Activated CD4-positive, alpha-beta T cell treated with anti-CD3 and anti-CD28 coated beads, Interleukin-2, amount 10 ng/mL, durations not matched to agents 24 days and 14 days (primary cell): ENCODE measurements at regions not wholly inside any gene's neighbourhood (a gene's known extent, or its start where the extent isn't known, plus 50 kb on each side); places are given as distances from the start of the nearest gene placed in this dataset.

Source experiments
- DNase-seq: peaks from one replicate; pipeline ENCODE4 v3.0.0; 2022
- H3K27ac Mint-ChIP-seq: one replicate; pipeline ENCODE4 v1.8.0; 2022; ENCODE audit warnings: mild to moderate bottlenecking, mixed read lengths
- H3K27me3 Mint-ChIP-seq: one replicate; pipeline ENCODE4 v1.8.0; 2022; ENCODE audit warnings: mixed read lengths
- H3K36me3 Mint-ChIP-seq: one replicate; pipeline ENCODE4 v1.8.0; 2022; ENCODE audit warnings: low read depth, mild to moderate bottlenecking, mixed read lengths
- H3K4me1 Mint-ChIP-seq: one replicate; pipeline ENCODE4 v1.8.0; 2021; ENCODE audit warnings: mixed read lengths
- H3K4me3 Mint-ChIP-seq: one replicate; pipeline ENCODE4 v1.8.0; 2022; ENCODE audit warnings: mild to moderate bottlenecking, moderate library complexity, mixed read lengths
- H3K9me3 Mint-ChIP-seq: one replicate; pipeline ENCODE4 v1.8.0; 2021; ENCODE audit warnings: mixed read lengths
- intact Hi-C: fragments of 100-400 bp; cut with micrococcal nuclease; formaldehyde crosslinking; loops from one replicate; pipeline ENCODE4 v1.15.1; 2023

GRCh38 chr2:171237751-171238505, 77.2 kb upstream of the TLK1 start:
- H3K4me1 Mint-ChIP-seq, result peaks cover 3% of the 10 kb centered on the region
- peaks cover 16% of the 10 kb centered on the region for H3K27me3 Mint-ChIP-seq
- H3K27ac Mint-ChIP-seq, result no peak overlapping the region
- no peak for DNase-seq
- H3K4me3 Mint-ChIP-seq, result no peak overlapping the region
- intact Hi-C loops, result no loop called here
- no peaks in the 10 kb centered on the region for H3K36me3 Mint-ChIP-seq
- H3K9me3 Mint-ChIP-seq, result peaks cover 6% of the 10 kb centered on the region

- Mint-ChIP-seq H3K4me1 (peaks cover 3% of the 10 kb centered on the region), H3K4me3 (no peak overlapping the region), H3K27ac (no peak overlapping the region), H3K27me3 (peaks cover 20% of the 10 kb centered on the region), H3K36me3 (no peaks in the 10 kb centered on the region), H3K9me3 (peaks cover 6% of the 10 kb centered on the region)
- DNase-seq, result no peak
- intact Hi-C loops, result no loop called here
Measured at GRCh38 chr2:171235262-171235881, 74.7 kb upstream of the TLK1 start.

- Mint-ChIP-seq H3K27me3 (peaks cover 19% of the 10 kb centered on the region), H3K27ac (no peak overlapping the region), H3K36me3 (peaks cover 2% of the 10 kb centered on the region), H3K4me3 (no peak overlapping the region), H3K9me3 (peaks cover 3% of the 10 kb centered on the region), H3K4me1 (peaks cover 5% of the 10 kb centered on the region)
- intact Hi-C loops, result no loop called here
- DNase-seq, result no peak
Measured at GRCh38 chr2:171230176-171230575, 69.5 kb upstream of the TLK1 start.

GRCh38 chr2:171228826-171229225, 68.1 kb upstream of the TLK1 start:
- intact Hi-C loops, result loop anchor here (5.0 kb wide), 1 partner anchor 33 kb away; no protein-coding TSS in a partner anchor
- H3K9me3 Mint-ChIP-seq, result peaks cover 3% of the 10 kb centered on the region
- H3K27ac Mint-ChIP-seq, result no peak overlapping the region
- DNase-seq, result no peak
- H3K27me3 Mint-ChIP-seq, result peaks cover 11% of the 10 kb centered on the region
- H3K4me3 Mint-ChIP-seq, result no peak overlapping the region
- H3K36me3 Mint-ChIP-seq, result peaks cover 3% of the 10 kb centered on the region
- H3K4me1 Mint-ChIP-seq, result peaks cover 6% of the 10 kb centered on the region

- Mint-ChIP-seq H3K4me1 (peaks cover 6% of the 10 kb centered on the region), H3K27me3 (peaks cover 7% of the 10 kb centered on the region), H3K9me3 (peaks cover 3% of the 10 kb centered on the region), H3K4me3 (no peak overlapping the region), H3K27ac (no peak overlapping the region), H3K36me3 (peaks cover 5% of the 10 kb centered on the region)
- DNase-seq, result no peak
- intact Hi-C loops, result loop anchor here (5.0 kb wide), 1 partner anchor 35 kb away; no protein-coding TSS in a partner anchor
Measured at GRCh38 chr2:171227066-171227782, 66.5 kb upstream of the TLK1 start.

- no peak overlapping the region for H3K27ac Mint-ChIP-seq
- DNase-seq, result no peak
- intact Hi-C loops, result loop anchor here (5.0 kb wide), 1 partner anchor 36 kb away; no protein-coding TSS in a partner anchor
- H3K9me3 Mint-ChIP-seq, result peaks cover 3% of the 10 kb centered on the region
- peaks cover 5% of the 10 kb centered on the region for H3K36me3 Mint-ChIP-seq
- H3K4me3 Mint-ChIP-seq, result no peak overlapping the region
- H3K4me1 Mint-ChIP-seq, result peaks cover 6% of the 10 kb centered on the region
- H3K27me3 Mint-ChIP-seq, result peaks cover 5% of the 10 kb centered on the region
Measured at GRCh38 chr2:171226461-171226860, 65.8 kb upstream of the TLK1 start.

GRCh38 chr2:171225989-171226388, 65.3 kb upstream of the TLK1 start:
- no peak overlapping the region for H3K4me3 Mint-ChIP-seq
- H3K4me1 Mint-ChIP-seq, result peaks cover 6% of the 10 kb centered on the region
- no peak overlapping the region for H3K27ac Mint-ChIP-seq
- intact Hi-C loops, result loop anchor here (5.0 kb wide), 1 partner anchor 36 kb away; no protein-coding TSS in a partner anchor
- peaks cover 3% of the 10 kb centered on the region for H3K27me3 Mint-ChIP-seq
- H3K36me3 Mint-ChIP-seq, result peaks cover 5% of the 10 kb centered on the region
- no peak for DNase-seq
- H3K9me3 Mint-ChIP-seq, result peaks cover 3% of the 10 kb centered on the region

- intact Hi-C loops, result loop anchor here (5.0 kb wide), 1 partner anchor 37 kb away; no protein-coding TSS in a partner anchor
- H3K27ac Mint-ChIP-seq, result no peak overlapping the region
Measured at GRCh38 chr2:171225302-171225980, 64.7 kb upstream of the TLK1 start.

GRCh38 chr2:171217330-171217729, 56.6 kb upstream of the TLK1 start:
- Mint-ChIP-seq H3K36me3 (no peaks in the 10 kb centered on the region), H3K27me3 (no peaks in the 10 kb centered on the region), H3K4me1 (peaks cover 4% of the 10 kb centered on the region), H3K9me3 (peaks cover 23% of the 10 kb centered on the region), H3K27ac (no peak overlapping the region), H3K4me3 (no peak overlapping the region)
- intact Hi-C loops, result no loop called here
- DNase-seq, result no peak

More at GRCh38 chr2:171225302-171225980, 64.7 kb upstream of the TLK1 start:
- peaks cover 6% of the 10 kb centered on the region for H3K4me1 Mint-ChIP-seq
- no peak for DNase-seq
- peaks cover 3% of the 10 kb centered on the region for H3K9me3 Mint-ChIP-seq
- no peak overlapping the region for H3K4me3 Mint-ChIP-seq
- H3K36me3 Mint-ChIP-seq, result peaks cover 5% of the 10 kb centered on the region
- peaks cover 3% of the 10 kb centered on the region for H3K27me3 Mint-ChIP-seq

- Mint-ChIP-seq H3K4me3 (no peak overlapping the region), H3K27ac (no peak overlapping the region), H3K4me1 (peaks cover 6% of the 10 kb centered on the region), H3K36me3 (no peaks in the 10 kb centered on the region), H3K9me3 (peaks cover 23% of the 10 kb centered on the region), H3K27me3 (no peaks in the 10 kb centered on the region)
- intact Hi-C loops, result no loop called here
- no peak for DNase-seq
Measured at GRCh38 chr2:171216631-171217030, 55.9 kb upstream of the TLK1 start.

GRCh38 chr2:171214093-171214492, 53.4 kb upstream of the TLK1 start:
- Mint-ChIP-seq H3K27ac (no peak overlapping the region), H3K9me3 (peaks cover 17% of the 10 kb centered on the region), H3K27me3 (peaks cover 2% of the 10 kb centered on the region), H3K4me3 (no peak overlapping the region), H3K4me1 (peaks cover 22% of the 10 kb centered on the region), H3K36me3 (no peaks in the 10 kb centered on the region)
- intact Hi-C loops, result loop anchor here (5.0 kb wide), 2 partner anchors 33 to 52 kb away; partner anchors contain the start of gene TLK1
- no peak for DNase-seq

GRCh38 chr2:171210864-171211431, 50.3 kb upstream of the TLK1 start:
- Mint-ChIP-seq H3K27me3 (peaks cover 3% of the 10 kb centered on the region), H3K4me3 (peak overlapping the region; percentile 67), H3K4me1 (peaks cover 27% of the 10 kb centered on the region), H3K27ac (peak overlapping the region; percentile 68), H3K9me3 (peaks cover 14% of the 10 kb centered on the region), H3K36me3 (no peaks in the 10 kb centered on the region)
- intact Hi-C loops, result loop anchor here (5.0 kb wide), 2 partner anchors 36 to 49 kb away; partner anchors contain the start of gene TLK1
- peak; percentile 83 for DNase-seq
